Tibial nerve (tissue), 4 donors: ENCODE measurements at regions not wholly inside any gene's neighbourhood (a gene's known extent, or its start where the extent isn't known, plus 50 kb on each side); places are given as distances from the start of the nearest gene placed in this dataset.

Experiments
- DNase-seq, 2 donors: peaks; one replicate each; pipeline ENCODE4 v3.0.0-alpha.2; 2019; ENCODE audit warnings: low spot score in 2 of 2
- H3K27ac ChIP-seq, 4 donors: fragments of 200-600 bp; sonication (generic) in 3 of 4; one replicate each; pipeline ENCODE4 v1.5.1; 2017 to 2019; ENCODE audit warnings: mild to moderate bottlenecking in 1 of 4
- H3K27me3 ChIP-seq, 2 donors: fragments of 200-600 bp; sonication (generic) in 1 of 2; one replicate each; pipeline versions ENCODE4 v1.5.1 to v1.6.0; 2017 to 2019
- H3K36me3 ChIP-seq, 3 donors: fragments of 200-600 bp; sonication (generic); one replicate each; pipeline ENCODE4 v1.5.1; 2018 to 2019
- H3K4me1 ChIP-seq, 4 donors: fragments of 200-600 bp; sonication (generic) in 3 of 4; one replicate each; pipeline ENCODE4 v1.5.1; 2017 to 2019
- H3K4me3 ChIP-seq, 4 donors: fragments of 200-600 bp; sonication (generic) in 3 of 4; one replicate each; pipeline ENCODE4 v1.5.1; 2017 to 2019; ENCODE audit warnings: mild to moderate bottlenecking in 1 of 4, moderate library complexity in 1 of 4
- H3K9me3 ChIP-seq, 4 donors: fragments of 200-600 bp; sonication (generic) in 3 of 4; one replicate each; pipeline ENCODE4 v1.5.1; 2017 to 2019
- EP300 ChIP-seq, 2 donors: sonication (generic); formaldehyde crosslinking; IDR thresholded peaks; one replicate each; pipeline ENCODE4 v1.6.1; 2017; ENCODE audit warnings: antibody characterized with exemption in 2 of 2, mild to moderate bottlenecking in 1 of 2
- POLR2A ChIP-seq, 2 donors: fragments of 450-650 bp; IDR thresholded peaks; one replicate each; pipeline ENCODE4 v1.6.1; 2017; ENCODE audit warnings: antibody characterized with exemption in 2 of 2, mild to moderate bottlenecking in 2 of 2, moderate library complexity in 2 of 2
- WGBS, 2 donors: methylation state at CpG; one replicate each; pipeline ENCODE4 v1.1.5; 2018; 5-methylcytosine and 5-hydroxymethylcytosine counted together
- TF ChIP-seq, protein P1 (sequence below), 5 experiments: fragments of 200-600 bp in 3 of 5; fragments of 450-650 bp in 2 of 5; sonication (generic) in 3 of 5; IDR thresholded peaks; one replicate each; pipeline ENCODE4 v1.5.1; 2016 to 2019; ENCODE audit warnings: antibody characterized with exemption in 5 of 5, mild to moderate bottlenecking in 3 of 5, moderate library complexity in 2 of 5

DNA sequence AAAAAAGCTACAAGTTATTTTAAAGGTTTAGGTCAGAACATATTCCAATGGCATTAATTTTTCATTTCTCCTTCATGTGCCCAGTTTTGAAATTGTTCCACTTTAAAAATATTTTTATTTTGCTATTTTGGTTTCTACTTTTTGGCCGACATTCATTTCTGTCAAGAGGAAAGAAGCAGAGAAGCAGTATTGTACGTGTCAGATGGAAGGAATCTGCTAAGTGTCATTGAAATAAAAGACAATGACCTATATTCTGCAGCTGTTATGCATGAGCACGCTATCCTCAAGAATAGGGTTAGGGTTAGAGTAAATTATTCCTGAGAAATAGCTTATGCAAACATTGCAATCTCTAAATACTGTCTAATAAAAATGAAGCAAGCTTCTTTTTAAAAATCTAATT lies 941.7 kb downstream of the TUSC7 start:
- H3K4me3 ChIP-seq: no peak overlapping the region
- H3K36me3 ChIP-seq: no peaks in the 10 kb centered on the region
- WGBS, 2 donors: 14 to 19% methylated on average over 3 of the region's 3 CpGs
- no peak for DNase-seq
- no peaks in the 10 kb centered on the region for H3K27me3 ChIP-seq
- TF ChIP-seq POLR2A (IDR thresholded peaks at IDR 0.05): no peak
- TF ChIP-seq EP300 (IDR thresholded peaks at IDR 0.05): no peak
- TF ChIP-seq, protein P1, sequence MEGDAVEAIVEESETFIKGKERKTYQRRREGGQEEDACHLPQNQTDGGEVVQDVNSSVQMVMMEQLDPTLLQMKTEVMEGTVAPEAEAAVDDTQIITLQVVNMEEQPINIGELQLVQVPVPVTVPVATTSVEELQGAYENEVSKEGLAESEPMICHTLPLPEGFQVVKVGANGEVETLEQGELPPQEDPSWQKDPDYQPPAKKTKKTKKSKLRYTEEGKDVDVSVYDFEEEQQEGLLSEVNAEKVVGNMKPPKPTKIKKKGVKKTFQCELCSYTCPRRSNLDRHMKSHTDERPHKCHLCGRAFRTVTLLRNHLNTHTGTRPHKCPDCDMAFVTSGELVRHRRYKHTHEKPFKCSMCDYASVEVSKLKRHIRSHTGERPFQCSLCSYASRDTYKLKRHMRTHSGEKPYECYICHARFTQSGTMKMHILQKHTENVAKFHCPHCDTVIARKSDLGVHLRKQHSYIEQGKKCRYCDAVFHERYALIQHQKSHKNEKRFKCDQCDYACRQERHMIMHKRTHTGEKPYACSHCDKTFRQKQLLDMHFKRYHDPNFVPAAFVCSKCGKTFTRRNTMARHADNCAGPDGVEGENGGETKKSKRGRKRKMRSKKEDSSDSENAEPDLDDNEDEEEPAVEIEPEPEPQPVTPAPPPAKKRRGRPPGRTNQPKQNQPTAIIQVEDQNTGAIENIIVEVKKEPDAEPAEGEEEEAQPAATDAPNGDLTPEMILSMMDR (IDR thresholded peaks at IDR 0.05): no peak
- H3K9me3 ChIP-seq: no peaks in the 10 kb centered on the region
- H3K27ac ChIP-seq: no peak overlapping the region
- H3K4me1 ChIP-seq: peaks cover 0 to 12% (median 0%) of the 10 kb centered on the region in 4 donors

DNA sequence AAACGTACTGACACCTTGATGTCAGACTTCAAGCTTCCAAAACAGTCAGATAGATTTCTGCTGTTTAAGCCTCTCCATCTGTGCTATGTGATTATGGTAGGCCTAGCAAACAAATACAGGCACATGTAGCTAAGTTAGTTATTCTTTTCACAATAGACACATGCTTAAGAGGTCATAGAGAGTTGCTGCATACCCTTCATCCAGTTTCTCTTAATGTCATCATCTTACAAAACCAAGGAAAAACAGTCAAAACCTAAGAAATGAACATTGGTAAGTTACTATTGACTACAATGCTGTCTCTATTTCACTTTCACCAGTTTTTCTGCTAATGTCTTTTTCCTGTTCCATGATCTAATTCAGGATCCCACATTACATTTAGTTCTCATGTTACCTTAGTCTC lies 946.8 kb downstream of the TUSC7 start:
- no peaks in the 10 kb centered on the region for H3K36me3 ChIP-seq
- H3K27ac ChIP-seq: no peak overlapping the region
- H3K4me3 ChIP-seq: no peak overlapping the region
- DNase-seq: no peak
- no peaks in the 10 kb centered on the region for H3K9me3 ChIP-seq
- H3K27me3 ChIP-seq: no peaks in the 10 kb centered on the region
- 87 to 88% methylated on average over 1 of the region's 1 CpG for WGBS, 2 donors
- H3K4me1 ChIP-seq: peaks cover 0 to 3% (median 0%) of the 10 kb centered on the region in 4 donors
- no peak for TF ChIP-seq EP300 (IDR thresholded peaks at IDR 0.05)
- TF ChIP-seq, protein P1 (IDR thresholded peaks at IDR 0.05): no peak
- no peak for TF ChIP-seq POLR2A (IDR thresholded peaks at IDR 0.05)

DNA sequence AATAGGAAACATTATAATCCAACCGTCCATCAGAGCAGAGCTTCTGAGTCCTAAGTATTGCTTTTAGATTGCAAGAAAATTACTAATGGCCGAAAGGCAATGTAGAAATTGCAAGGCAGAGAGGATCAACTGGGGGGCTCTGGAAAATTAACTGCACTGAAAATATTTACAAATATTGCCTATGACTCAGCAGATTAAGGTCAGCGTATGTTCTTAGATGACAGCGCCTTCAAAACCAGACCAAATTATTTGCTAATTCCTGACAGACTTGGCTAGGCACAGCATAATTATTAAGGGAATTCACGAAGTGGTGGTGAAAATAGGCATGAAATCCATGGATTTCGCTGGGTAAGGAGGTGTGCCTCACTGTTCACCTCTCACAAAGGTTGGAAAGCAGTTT lies 947.7 kb downstream of the TUSC7 start:
- Histone ChIP-seq H3K27ac (no peak overlapping the region), H3K4me1 (no peaks in the 10 kb centered on the region), H3K27me3 (no peaks in the 10 kb centered on the region), H3K36me3 (no peaks in the 10 kb centered on the region), H3K4me3 (no peak overlapping the region), H3K9me3 (no peaks in the 10 kb centered on the region)
- DNase-seq: no peak
- WGBS, 2 donors: 91 to 94% methylated on average over 6 of the region's 6 CpGs
- TF ChIP-seq EP300 (IDR thresholded peaks at IDR 0.05): no peak
- TF ChIP-seq POLR2A (IDR thresholded peaks at IDR 0.05): no peak
- TF ChIP-seq, protein P1 (IDR thresholded peaks at IDR 0.05): no peak

DNA sequence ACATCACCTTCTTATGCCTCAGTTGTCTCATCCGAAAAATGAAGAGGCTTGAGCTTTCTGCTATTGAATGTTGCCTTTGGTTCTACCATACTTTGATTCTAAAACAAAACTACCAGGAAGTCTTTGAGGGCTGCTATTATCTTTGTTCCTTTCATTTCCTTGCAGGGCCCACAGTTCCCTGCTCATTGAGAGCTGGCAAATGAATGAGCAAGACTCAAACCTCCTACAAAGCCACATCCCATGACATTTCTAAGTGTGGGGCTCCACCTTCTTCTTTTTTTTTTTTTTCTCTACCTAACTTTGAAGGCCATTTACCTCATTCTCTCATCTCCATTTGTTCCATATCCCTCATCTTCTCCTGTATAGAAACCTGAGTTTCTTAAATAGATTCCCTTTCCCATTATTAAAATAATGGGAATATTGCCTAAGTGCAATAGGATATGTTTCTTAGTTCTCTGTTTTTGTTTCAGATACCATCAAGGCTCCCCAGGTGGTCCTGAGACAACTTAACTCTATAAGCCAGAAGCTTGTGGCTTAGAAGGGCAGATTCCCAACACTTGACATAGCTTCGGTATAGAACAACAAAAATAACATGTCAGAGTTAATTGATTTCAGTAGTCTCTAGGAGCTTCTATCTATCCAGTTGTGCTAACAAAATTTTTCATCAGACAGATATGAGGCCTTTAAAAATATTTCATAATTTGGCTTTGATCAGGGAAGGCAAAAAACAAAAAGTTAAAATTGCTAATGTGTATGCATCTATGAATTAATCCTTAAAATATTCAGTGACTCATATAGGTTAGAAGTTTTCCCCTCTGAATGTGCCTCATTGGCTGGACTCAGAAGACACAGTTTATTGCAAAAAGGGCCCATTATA lies 951.6 kb downstream of the TUSC7 start:
- TF ChIP-seq POLR2A (IDR thresholded peaks at IDR 0.05): no peak
- TF ChIP-seq, protein P1 (IDR thresholded peaks at IDR 0.05): no peak
- no peak for TF ChIP-seq EP300 (IDR thresholded peaks at IDR 0.05)
- Histone ChIP-seq H3K4me1 (no peaks in the 10 kb centered on the region), H3K36me3 (no peaks in the 10 kb centered on the region), H3K4me3 (no peak overlapping the region), H3K9me3 (no peaks in the 10 kb centered on the region), H3K27ac (no peak overlapping the region), H3K27me3 (no peaks in the 10 kb centered on the region)
- WGBS, 2 donors: 67 to 72% methylated on average over 2 of the region's 2 CpGs
- DNase-seq: no peak

DNA sequence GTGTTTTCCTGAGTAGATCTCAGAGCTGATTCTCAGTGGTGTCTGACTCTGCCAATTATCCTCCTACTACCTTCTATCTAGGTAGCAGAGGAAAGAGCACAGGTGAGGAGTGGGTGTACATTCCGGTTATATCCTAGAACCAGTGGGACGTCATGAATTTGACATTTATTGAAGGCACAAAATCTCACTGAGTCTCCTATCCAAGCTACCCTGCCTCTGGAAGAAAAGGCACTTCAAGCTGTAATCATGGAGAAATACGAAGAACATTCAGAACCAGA lies 952.2 kb downstream of the TUSC7 start:
- WGBS, 2 donors: 71% methylated on average over 3 of the region's 3 CpGs
- H3K9me3 ChIP-seq: no peaks in the 10 kb centered on the region
- no peak overlapping the region for H3K4me3 ChIP-seq
- DNase-seq: no peak
- H3K36me3 ChIP-seq: no peaks in the 10 kb centered on the region
- TF ChIP-seq EP300 (IDR thresholded peaks at IDR 0.05) (no peak), POLR2A (IDR thresholded peaks at IDR 0.05) (no peak)
- TF ChIP-seq, protein P1 (IDR thresholded peaks at IDR 0.05): no peak
- H3K27me3 ChIP-seq: no peaks in the 10 kb centered on the region
- H3K27ac ChIP-seq: no peak overlapping the region
- no peaks in the 10 kb centered on the region for H3K4me1 ChIP-seq
